HG03103 (cell line): ENCODE measurements at regions not wholly inside any gene's neighbourhood (a gene's known extent, or its start where the extent isn't known, plus 50 kb on each side); places are given as distances from the start of the nearest gene placed in this dataset.

Experiments used
- ATAC-seq: cut with Tn5 transposase; IDR thresholded peaks from one replicate; pipeline ENCODE4 v1.9.1; 2021; ENCODE audit warnings: low read depth; ENCODE audit not compliant: unreplicated experiment

GRCh38 chr4:30268370-30268769, 451.8 kb upstream of the PCDH7 start:
- ATAC-seq, result no peak

GRCh38 chr4:30269850-30270249, 450.3 kb upstream of the PCDH7 start:
- no peak for ATAC-seq

- no peak for ATAC-seq
Measured at GRCh38 chr4:30281986-30282385, 438.2 kb upstream of the PCDH7 start.

DNA sequence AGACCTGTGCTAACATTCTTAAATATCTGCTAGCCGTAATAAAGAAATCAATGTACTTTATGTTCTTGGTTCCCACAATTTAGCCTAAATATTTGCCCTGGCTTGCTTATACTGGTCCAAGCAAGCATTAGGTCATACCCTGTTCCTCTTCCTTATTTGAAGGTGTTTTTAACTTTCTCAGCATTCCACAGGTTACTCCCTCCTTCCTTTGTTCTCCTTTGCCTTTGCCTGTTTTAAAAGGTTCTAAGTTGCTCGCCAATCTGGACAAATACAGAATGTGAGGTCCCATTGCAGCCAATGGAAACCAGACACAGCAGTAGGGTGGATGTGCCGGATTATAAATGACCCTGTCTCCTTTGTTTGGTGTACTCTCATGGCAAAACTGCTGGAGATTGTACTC, 436.8 kb upstream of the PCDH7 start:
- no peak for ATAC-seq

- no peak for ATAC-seq
Measured at GRCh38 chr4:30294295-30294694, 425.9 kb upstream of the PCDH7 start.

GRCh38 chr4:30295652-30296051, 424.5 kb upstream of the PCDH7 start:
- ATAC-seq, result no peak

DNA sequence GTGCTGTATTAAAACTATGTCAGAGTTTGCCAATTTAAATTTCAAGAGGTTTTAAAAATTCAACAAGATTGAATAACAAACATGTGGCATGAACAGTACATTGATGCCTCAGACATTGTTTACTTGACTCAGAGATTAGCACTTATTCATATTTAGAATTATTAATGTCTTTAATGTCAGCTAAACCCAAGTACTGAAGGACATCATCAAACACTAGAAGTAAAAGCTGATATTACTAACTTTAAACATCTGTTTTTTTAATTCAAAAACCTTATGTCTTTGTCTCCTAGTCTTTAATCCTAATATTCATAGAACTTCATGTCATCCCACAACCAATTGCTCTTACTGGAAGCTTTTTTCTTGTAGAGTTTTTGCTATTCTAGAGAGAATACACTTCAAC, 406.2 kb upstream of the PCDH7 start:
- ATAC-seq, result no peak

GRCh38 chr4:30330894-30331652, 389.1 kb upstream of the PCDH7 start:
- no peak for ATAC-seq

DNA sequence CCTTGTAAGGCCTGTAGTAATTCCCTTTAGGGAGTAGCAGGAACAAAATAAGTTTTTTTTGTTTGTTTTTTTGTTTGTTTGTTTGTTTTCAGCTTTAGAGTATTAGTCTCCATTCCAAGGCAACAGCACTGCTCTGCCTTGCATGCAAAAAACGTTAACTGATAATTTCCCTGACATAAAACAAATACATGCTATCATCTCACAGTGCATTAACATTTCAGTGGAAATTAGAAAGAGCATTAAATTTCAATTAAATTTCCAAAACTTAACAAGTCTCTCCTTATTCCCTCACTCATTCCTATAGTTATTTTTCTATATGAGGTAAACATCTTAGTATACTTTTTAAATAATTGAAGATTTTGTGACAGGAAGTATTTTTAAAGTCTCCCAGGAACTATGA, 378.4 kb upstream of the PCDH7 start:
- no peak for ATAC-seq

DNA sequence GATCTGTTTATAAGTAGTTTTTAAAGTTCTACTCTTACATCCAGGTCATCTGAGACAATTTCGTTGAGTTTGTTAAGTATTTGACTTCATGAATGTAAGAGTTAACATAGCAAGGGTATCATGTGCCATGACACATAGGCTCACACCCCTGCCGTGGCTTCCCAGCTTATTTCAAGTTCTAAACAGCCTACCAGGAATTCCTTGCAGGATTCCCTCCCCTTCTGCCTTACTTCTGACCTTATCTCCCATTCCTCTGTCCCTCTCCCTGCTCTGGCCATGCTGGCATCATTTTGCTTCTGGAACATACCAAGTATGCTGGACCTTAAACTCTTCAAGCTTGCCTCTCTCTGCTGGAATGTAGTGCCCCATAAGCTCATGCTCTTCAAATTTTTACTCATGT, 369.9 kb upstream of the PCDH7 start:
- no peak for ATAC-seq

DNA sequence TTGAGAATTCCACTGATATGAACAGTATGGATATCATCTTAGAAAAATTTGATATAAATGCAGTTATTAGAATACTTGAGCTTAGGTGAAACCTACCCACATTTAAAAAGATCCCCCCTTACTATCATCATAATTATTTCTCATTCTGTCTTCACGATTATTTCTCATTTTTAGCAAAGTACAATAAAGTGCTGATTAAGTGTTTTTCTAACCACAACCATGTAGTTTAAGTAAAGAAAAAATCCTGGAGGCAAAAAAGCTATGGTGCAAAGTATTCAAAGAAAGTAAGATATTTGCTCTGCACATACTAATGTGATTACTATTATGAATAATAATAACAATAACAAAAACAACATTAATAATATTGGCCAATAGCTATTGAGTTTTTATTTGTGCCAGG, 365.6 kb upstream of the PCDH7 start:
- no peak for ATAC-seq

DNA sequence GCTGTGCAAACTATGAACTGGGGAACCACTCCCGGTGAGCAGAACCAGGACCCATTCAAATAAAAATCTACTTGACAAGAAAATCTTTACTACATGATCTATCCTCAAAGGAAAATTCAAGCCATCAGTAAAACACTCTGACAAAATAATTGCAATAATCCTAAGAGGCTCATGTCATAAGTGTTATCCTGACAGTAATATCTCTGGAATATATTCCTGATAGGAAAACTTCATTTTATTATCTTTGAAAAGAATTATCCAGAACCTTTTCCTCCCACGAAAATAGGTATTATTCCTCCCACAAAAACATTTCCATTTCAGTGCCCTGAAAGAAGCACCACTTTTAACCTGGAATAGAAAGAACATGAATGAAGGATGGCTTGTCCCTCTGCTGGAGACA, 357.7 kb upstream of the PCDH7 start:
- no peak for ATAC-seq

- ATAC-seq, result no peak
Measured at GRCh38 chr4:30370105-30370504, 350.1 kb upstream of the PCDH7 start.

GRCh38 chr4:30380404-30380998, 339.7 kb upstream of the PCDH7 start:
- ATAC-seq, result peak; percentile 89

DNA sequence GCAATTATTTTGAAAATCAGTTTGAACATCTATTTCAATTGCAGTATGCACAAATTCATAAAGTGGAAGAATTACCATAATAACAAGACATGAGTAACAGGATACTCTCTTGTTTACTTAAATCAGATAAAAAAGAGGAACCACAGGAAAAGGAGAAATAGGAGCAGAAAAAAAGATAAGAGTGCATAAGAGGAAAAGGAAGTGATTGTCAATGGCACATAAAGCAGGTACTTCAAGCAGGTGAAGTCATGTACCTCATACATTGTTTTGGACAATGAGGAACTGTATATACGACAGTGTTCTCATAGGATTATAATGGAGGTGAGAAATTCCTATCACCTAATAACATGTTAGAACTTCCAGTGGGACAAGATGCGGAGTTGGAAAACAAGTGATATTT, 334.5 kb upstream of the PCDH7 start:
- no peak for ATAC-seq

GRCh38 chr4:30386266-30386895, 333.8 kb upstream of the PCDH7 start:
- no peak for ATAC-seq

DNA sequence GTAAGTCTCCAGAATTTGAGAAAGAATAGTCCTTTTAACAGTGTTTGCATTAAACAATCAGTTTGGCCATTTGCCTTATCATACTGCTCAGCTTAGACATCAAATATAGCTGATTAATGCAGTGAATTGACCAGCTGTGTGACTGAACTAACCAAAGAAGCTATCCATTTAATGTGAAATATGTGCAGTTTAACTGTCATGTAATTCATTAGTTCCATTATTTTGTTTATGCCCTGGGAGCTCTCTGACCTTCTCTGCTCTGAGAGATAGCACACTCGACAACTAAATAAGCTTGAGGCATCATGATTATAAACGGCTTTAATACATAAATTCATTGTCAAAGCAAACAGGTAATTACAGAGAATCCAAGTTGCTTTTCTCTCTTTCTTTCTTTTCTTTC, 324.3 kb upstream of the PCDH7 start:
- no peak for ATAC-seq

- no peak for ATAC-seq
Measured at GRCh38 chr4:30396772-30397475, 323.2 kb upstream of the PCDH7 start.

GRCh38 chr4:30399476-30399875, 320.7 kb upstream of the PCDH7 start:
- ATAC-seq, result no peak

- ATAC-seq, result no peak
Measured at GRCh38 chr4:30402276-30402675, 317.9 kb upstream of the PCDH7 start.

DNA sequence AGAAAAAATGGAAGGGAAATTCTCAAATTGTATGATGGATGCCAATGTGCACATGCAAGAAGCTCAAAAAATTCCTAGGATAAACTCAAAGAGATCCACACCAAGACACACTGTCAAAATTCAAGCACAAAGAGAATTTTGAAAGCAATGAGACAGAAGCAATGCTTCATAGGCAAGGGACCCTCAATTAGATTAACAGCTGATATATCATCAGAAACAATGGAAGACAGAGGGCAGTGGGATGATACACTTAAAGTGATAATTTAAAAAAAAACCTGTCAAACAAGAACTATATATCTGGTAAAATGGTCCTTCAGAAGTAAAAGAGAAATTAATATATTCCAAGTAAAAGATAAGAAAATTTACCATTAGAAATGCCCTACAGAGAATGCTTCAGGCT, 306.3 kb upstream of the PCDH7 start:
- no peak for ATAC-seq
